Cerebellar nuclear complex (tissue), 1 donor: ENCODE measurements at regions not wholly inside any gene's neighbourhood (a gene's known extent, or its start where the extent isn't known, plus 50 kb on each side); places are given as distances from the start of the nearest gene placed in this dataset.

Source experiments
- DNase-seq, 2 experiments: peaks; one replicate each; lab custom pipeline; 2025; lab: John Stamatoyannopoulos, UW

DNA sequence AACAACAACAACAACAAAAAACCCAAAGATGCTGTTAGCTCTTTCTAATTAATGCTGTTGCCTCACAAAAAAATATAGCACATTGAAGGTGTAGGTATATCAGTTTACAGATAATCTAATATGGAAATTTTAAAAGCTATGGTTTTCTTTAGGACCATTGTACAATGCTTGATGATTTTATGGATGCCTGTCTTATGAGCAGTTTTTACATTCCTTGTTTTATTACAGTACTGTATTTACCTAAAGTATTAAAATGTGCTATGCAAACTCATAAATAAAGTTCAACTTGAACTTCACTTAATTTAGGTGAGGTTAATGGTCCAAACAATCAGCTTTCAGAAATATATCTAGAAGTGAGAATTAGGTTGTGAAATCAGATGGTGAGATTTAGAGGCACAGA, 212.2 kb upstream of the GOLIM4 start:
- DNase-seq: no peak

DNA sequence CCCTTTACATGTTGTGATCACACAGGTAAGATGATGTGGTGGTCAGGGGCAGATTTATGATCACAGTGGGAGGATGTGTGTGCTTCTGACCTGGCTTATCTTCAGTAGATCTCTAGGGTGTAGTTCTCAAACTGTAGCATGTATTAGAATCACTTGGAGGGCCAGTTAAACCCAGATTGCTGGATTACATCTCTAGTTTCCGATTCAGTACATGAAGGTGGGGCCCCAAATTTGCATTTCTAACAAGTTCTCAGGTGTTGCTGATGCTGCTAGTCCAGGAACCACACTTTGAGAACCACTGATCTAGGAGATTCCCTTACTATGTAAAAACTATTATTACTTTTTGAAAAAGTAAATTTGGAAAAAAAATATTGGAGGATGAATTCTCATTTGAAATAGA, 199.3 kb upstream of the GOLIM4 start:
- no peak for DNase-seq

DNA sequence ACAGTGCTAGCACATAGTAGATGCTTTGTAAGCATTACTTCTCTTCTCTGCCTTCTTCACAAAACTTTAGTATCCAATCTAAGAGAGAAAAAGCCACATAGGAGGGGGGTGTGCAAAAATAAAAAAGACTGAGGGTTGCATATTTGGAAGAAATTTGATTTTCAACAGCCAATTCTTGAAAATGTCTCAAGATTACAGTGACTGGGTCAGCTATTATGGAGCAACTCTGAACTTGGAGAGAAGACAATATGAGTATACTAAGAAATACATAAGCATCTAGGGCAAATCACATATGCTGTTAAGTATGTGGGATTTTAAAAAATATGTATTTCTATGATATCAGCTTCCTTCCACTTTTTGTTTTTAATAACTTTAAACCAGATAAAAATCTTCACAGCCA, 196.6 kb upstream of the GOLIM4 start:
- no peak for DNase-seq

DNA sequence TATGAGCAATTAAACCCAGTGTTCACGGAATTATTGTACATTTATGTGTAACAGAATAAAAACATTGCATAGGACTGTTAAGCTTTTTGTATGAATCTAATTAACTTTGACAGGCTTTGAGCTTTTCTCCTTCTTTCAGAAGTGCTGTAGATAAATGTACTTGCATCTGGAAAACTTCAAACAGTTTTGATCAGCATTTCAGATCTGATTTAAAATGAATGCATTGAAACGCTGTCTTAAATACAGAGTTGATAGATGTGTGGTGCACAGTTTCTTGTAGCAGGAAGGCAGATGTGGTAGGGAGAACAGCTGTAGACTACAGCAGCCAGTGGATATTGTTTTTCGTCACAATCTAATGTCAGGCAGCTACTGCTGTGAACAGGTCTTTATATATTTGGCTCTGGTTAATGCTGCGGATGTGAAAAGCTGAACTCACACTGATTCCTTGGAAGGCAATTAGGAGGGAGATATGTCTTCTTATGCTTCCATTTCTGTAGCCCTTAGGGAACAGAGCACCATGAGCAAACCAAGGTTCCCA, 193.8 kb upstream of the GOLIM4 start:
- DNase-seq: no peak

DNA sequence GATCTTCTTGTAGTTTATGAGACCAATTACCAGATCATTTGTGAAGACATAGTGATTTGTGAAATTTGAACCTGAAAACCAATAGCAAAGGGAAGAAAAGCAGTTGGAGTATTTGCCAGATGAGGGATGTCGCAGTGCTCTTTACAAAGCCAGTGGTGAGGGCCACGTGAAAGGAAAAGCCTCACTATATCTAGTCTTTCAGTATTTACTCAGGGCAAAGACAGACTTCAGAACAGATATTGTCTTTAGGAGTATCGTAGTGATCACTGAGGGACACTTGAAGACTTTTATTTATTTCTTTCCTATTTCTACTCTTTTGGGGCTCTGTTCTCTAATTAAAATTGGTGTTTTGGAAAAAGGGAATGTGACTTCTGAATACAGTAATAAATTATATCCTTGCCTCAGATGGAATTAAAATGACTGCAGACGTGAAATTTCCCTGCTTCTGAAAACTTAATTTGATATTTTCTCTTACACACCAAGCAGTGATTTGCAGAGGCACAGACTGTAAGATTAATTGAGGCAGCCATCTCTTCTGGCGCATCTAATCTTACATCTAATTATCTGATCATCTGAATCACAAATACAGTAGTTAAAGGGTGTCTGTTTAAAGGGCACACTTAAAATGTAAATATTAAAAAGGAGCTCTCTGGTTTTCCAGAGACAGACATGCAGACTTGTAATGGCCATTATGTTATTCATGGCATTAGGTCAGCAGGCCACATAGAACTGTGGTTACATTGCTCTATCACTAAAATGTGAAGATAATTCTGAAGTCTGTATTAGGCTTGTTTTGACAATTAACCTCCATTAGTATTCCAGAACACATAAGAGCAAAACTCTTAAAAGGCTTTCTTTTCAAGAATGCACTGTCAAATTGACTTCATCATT, 193.0 kb upstream of the GOLIM4 start:
- DNase-seq: no peak

DNA sequence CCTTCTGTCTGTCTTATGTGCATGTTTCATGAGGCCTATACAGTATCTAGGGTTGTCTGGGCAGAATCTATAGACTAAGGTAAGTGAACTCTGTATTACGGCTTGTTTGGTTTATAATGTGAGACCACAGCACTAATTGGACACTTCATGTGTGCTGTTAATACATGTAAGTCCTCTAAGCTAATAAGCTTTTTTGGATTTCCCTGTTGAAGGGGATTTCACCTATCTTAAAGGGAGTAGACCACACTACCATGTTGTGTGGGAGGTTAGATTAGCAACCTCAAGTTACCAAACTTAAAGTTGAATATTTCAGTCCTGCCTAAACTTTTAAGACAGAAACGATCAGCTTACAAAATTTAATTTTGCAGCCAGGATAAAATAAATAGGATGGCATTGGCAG, 189.8 kb upstream of the GOLIM4 start:
- DNase-seq: no peak

DNA sequence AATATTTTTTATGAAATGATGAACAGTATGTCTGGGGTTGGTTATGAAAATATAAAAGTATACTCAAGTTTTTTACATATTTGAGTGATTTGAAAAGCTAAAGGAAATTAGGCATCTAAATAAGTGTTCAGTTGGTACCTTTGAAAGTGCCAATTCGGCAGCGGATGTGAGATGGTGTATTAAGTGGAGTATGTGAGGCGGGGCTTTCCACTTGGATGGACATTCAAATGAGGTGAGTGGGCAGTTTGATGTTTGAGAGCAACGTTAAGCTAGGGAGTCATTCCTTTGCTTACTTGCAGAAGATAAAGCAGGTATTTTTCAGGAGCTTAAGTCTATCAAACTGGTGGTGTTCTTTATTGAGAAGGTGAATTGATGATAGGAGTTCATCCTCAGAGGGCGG, 189.0 kb upstream of the GOLIM4 start:
- no peak for DNase-seq

DNA sequence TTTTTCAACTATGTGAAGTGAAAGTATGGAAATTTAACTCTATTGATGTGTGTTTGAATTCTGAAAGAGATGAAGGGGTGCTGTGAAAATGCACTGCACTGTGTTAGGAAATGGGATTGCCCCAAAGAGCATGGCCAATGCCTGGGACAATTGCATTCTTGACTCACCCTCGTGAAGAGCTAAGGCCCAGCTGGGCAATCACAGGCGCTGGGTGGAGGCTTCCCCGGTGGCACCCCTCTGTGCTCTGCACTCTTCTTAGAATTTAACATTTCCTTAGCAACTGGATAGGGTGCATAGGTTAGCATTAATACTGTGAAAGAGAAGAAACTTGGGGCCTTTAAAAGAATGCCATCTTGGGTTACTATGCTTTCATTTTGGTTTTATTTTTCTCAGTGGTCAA, 179.9 kb upstream of the GOLIM4 start:
- DNase-seq: no peak

DNA sequence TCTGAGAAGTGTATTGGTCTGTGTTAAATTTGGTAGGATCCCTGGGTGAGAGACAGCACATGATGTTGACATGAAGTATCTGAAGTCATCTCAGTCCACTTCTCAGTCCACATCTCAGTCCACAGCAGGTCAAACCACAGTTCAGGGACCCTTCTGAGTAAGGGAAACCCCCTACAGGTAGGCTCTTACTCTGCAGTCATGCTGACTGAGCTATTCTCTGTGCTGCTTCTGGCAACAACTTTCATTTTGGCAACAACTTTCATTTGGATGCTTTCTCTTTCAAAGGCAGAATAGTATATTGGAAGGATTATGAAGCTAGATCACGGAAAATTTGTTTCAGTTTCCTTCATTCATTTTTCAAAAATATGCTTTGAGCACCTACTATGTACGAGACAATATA, 178.2 kb upstream of the GOLIM4 start:
- no peak for DNase-seq

DNA sequence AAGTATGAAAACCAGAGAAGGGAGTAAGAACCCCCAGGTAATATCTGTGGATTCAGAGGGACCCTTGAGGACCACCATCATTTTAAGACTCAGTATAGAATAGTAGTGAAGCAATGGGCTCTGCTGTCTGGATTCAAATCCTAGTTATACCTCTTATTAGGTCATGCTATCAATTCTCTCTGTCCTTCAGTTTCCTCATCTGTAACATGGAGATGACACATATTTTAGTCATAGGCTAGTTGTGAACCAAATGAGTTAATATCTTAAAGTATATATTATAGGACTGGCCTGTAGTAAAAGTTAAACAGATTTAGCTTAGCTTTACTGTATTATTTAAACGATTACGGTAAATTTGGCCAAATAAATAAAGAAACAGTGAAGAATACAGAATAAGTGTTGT, 177.3 kb upstream of the GOLIM4 start:
- no peak for DNase-seq

DNA sequence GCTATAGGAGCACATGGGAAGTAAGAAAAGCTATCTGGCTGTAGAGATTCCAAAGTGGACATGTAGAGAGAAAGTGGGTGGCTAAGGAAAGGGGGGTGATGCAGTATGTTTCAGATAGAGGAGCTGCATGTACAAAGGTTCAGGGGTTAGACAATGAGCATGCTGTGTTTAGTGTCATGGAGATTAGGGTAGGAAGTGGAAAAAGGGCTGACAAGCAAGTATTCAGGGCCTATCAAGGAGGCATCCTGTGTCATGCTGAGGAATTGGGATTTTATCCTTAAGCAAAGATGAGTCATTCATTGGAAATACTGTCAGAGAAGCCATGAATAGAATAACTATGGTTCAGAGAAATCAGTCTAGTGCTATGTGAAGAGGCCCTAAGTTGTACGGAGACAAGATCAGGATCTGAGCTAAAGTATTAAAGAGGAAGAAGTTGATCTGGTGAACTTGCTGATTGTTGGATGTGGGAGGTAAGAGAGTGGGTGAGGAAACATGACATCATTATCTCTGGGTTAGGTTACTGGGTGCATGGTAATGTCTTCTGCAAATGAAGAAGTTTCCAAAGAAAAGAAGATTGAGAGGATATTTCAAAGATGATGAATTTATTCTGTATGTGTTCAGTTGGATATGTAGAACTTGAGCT, 176.7 kb upstream of the GOLIM4 start:
- DNase-seq: no peak

DNA sequence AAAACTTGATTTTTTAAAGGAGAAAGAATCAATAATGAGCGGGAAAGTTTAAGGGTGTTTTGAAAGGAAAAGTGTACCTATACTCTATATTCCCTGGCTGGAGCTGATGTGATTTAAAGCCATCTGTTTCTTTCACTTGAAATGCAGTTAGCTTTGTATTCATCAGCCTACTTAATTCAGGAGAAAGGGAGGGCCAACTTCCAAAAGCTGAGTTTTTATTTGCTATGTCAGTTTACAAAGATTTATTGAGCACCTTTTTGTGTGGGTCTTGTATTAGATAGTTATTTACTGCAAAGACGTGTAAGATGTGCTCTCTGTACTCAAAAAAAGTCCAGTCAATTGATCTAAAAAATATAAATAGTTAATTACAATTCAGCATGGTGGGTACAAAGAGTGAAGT, 176.2 kb upstream of the GOLIM4 start:
- no peak for DNase-seq

DNA sequence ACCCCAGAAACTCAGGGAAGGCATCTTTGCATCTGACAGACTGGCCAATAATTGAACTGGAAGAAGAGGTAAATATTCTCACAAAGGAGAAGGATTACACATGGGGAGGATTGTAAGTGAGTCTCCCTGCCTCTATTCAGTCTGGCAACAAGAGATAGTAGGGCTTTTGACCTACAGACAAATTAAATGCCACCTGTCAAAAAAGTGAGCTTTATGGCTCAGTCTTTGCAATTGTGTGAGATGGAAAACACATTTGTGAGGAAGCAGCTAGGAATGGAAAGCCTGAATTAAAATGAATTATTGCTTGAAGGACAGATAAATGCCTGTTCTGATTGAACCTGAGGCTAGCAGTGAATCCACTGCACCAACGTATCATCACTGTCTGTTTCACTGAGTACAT, 173.3 kb upstream of the GOLIM4 start:
- no peak for DNase-seq

DNA sequence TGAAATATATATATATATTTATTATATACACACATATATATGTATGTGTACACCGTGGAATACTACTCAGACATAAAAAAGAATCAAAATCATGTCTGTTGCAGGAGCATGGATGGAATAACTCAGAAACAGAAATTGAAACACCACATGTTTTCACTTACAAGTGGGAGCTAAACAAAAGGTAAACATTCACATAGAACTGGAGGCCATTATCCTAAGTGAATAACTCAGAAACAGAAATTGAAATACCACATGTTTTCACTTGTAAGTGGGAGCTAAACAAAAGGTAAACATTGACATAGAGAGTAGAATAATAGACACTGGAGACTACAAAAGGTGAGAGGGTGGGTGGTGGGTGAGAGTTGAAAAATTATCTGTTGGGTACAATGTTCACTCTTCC, 171.5 kb upstream of the GOLIM4 start:
- DNase-seq: no peak

DNA sequence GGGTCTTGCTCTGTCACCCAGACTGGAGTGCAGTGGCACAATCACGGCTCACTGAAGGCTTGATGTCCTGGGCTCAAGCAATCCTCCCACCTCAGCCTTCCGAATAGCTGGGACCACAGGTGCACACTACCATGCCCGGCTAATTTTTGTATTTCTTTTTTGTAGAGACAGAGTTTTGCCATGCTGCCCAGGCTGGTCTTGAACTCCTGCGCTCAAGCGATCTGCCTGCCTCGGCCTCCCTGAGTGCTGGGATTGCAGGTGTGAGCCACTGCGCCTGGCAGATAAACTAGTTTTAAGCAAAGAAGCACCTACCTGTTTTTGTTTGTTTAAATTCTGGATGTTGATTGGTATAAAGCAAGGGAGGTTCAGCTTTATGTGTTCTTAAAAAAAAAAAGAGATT, 170.6 kb upstream of the GOLIM4 start:
- DNase-seq: no peak

DNA sequence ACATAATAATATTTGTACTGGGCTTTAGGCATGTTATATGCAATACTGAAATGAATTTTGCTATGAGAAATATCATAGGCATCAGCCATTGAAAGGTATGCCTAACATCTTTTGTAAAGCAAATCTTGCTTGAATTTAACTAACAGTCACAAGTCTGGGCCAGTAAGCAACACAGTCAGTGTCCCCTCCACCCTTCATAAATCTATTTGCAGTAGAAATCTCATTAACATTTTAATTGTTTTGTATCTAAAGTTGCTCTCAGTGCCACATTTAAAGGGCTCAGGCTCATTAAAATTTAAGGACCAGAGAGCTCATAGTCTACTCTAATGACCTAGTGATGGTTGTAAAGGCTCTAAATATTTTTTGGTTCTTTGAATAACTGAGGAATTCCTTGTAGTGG, 167.2 kb upstream of the GOLIM4 start:
- DNase-seq: no peak

DNA sequence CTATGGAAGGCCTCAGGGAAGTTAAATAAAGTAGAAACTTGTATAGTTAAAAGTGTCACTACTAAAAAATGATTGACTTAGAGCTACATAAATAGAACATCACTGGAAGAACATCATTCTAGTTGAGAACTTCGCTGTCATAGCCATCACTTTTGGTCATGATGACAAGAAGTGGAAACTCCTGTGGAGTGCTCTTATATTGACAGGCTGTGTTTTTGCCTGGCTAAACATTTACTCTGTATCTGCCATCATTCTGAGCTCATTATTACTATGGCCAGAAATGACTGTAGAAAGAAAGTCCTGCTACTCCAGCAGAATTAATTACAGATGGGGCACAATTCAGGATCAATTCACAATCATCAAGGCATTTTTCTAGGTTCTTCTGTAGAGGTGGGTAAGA, 165.1 kb upstream of the GOLIM4 start:
- DNase-seq: no peak

DNA sequence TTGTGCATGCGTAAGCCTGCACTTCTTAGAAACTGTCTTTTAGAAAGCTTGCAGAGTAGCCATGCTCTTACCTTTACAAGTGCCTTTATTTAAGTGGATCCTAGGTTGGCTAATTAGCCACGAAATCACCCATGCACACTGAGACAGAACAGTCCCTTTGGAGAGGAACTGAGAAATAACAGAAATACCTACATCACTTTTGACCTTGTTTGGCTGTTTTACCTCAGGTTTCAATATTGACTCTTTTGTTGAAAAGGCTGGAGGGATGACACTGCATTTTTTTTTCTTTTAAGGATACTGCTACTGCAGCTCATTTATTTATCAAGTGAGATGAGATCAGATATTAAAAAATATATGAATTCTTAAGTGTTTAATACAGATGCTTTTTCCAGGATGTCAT, 155.6 kb upstream of the GOLIM4 start:
- DNase-seq: no peak

DNA sequence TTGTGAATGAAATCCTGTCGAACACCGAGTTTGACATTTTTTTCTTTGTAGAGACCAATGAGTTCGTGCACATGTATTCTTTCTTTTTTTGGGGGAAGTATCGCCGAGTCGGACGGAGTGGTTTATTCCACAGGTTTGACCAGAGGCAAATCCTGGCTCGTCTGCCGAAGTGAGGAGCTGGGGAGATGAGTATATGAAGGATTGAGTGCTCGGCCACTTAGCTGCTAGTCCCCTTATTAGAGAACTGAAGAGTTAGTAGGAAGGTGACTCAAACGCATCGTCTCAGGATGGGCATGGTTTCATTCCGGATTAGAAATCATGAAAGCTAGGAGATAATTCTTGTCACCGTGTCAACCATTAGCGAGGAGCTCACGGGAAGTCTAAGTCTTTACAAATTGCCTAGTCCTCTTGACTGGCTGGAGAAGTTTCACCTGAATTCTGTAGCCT, 154.7 kb upstream of the GOLIM4 start:
- no peak for DNase-seq

DNA sequence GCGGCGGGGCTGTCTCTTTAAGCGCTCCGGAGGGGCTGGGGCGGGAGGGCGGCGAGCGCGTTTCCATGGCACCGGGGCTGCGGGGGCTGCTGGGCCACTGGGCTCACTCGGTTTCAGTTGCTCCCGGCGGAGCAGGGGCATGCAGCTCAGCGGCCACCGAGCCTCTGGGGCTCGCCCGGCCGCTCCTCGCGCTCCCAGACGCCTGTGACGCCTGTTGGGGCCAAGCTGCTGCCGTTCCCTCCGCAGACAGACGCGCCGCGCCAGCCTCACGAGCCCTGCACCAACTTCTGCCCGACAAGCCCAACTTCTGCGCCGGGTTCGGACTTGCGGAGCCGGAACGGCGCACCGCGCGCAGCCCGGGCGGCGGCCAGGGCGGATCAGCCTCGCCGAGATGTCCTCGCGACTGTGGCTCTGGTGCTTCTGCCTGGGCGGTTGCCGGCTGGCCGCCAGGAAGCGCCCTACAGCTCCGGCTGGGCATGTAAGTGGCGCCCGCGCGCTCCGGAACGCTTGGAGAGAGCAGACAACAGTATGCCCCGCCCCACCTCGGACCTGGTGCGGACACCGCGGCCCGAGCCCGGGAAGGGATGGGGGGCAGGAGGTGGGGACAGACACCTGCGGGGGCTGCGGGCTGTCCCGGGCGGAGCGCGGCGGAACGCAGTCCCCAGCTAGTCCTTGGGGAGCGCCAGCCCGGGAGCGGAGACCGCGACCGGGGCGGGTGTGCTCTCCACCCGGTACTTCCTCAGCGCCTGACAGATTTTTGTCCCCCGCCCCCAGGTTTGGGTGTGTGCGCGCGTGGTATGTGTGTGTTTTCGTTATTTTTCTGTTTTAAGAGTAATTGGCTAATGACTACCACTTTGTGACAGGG, 154.1 kb upstream of the GOLIM4 start:
- no peak for DNase-seq

DNA sequence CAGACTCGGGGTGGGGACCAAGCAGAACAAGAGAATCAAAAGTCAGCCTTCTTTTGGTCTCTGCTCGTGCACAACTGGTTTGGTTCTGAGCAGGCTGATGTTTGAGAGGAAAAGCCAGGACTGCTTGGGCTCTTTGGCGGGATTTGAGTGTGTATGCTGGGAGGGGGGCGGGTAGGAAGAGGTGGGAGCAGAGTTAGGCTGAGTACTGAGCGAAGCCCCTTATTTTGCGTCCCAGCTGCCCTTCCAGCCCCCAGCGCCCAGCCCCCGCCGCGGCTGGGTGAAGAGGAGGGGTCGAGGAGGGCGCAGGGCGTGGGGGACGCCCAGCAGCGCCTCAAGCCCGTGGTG, 153.5 kb upstream of the GOLIM4 start:
- DNase-seq: no peak

DNA sequence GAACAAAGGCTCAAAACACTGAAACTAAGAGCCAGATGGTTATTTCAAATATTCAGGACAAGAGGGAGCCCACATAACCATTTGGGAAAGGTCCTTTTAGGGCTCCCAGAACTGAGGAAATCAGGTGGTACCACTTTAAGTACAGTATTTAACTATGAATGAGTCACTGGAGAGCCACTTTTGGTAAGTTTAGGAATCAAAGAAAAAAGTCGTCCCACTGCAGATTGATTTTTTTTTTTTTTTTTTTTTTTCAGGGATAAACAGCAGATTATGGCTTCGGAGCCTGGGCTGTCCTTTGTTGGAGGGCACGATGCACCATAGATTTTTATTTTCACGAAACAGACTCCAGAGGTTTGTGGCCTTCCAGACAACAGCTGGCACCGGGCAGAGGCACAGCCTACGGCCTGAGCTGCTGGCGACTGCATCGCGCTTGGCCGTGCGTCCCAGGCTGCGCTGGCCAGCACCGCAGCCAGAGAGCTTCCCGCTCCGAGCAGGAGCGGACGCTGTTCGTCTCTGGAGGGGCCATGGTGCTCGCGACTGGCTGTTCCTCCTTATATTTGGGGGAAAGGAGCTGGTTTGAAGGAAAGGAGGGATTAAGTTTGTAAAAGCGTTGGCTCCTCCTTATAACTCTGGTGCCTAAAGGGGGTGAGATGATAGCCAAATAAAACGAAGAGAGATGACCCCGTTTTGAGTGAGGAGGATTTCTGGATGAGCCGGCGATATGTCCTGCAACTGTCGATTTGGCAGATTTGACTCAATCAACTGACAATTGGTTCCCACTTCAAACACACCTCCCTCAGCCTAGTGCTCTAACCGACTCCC, 152.9 kb upstream of the GOLIM4 start:
- DNase-seq: no peak
